ENCODE measurements at regions not wholly inside any gene's neighbourhood (a gene's known extent, or its start where the extent isn't known, plus 50 kb on each side); places are given as distances from the start of the nearest gene placed in this dataset.
"Not testable (repeated sequence)": the region's sequence is repeated elsewhere in the genome, so short reads cannot be mapped to it uniquely, and the experiment has no call there.

DNA sequence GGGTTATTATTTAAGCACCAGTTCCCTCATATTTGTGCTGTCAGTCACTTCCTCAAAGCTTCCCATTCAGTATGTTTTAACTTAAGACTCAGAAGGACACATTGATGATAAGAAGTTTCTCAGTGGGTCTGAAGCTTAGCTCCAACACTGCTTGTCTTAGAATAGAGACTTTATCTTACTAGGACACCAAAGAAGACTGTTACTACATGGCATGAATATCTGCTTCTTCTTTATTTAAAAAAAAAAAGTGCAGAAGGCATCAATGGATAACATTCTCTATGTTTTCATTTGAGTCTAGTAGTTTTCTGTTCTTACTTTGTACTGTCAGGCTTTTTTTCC lies 404.2 kb downstream of the DAD1 start:
- DNase-seq: no peak

DNA sequence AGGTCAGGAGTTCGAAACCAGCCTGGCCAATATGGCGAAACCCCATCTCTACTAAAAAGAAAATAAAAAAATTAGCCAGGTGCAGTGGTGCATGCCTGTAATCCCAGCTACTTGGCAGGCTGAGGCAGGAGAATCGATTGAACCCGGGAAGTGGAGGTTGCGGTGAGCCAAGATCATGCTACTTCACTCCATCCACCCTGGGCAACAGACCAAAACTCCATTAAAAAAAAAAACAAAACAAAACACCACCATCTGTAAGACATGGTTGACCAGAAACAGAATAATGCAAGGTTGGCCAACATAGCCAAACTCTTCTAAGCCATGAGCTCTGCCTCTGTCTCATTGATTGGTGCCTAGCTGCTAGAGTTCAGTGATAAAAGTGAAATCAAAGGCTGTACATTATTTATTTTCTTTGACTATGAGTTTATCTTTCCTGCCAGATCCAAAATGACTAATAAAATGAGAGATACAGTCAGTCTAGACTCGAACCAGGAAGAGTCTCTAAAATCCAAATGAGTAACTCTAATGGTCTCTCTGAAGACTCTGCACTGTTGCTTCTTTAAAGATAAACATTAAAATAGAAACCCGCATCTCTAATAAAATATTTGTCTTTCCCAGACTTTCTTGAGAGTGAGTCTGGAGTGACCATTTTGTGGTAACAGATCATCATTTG lies 404.7 kb downstream of the DAD1 start:
- DNase-seq: no peak

DNA sequence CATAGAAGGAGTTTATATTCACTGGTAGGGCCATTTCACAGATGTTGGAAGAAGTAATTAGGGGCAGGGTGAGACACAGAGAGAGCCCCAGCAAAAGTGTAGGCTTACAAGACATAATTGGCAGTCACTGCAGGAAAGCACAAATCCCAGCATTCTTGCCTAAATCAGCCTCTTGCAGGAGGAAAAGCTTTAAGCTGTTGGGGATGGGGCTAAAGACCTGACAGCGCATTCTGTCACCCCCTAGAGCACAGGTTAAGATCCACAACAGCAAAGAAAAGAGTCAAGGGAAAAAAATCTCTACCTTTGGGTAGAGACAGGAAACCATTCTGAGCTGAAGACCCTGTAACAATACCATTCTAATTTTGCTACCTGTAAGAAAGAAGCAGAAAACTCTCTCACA lies 409.0 kb downstream of the DAD1 start:
- no peak for DNase-seq

DNA sequence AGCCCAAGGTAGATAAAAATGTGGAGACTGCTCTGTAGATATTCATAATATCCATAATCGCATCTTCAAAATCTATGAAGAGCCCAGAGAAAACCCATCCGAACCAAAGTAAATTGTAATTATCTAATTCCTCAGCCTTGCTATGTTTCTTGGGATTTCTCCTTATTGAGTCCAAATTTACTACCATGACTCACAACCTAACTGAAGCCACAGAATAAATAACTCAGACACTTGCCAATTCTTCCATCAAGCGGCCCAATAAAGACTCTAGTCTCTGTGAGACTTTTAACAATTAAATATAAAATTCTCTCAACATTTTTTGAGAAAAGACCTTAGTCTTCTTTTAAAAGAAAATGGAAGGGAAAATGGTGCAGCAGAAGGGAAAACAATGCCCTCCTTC lies 409.8 kb downstream of the DAD1 start:
- no peak for DNase-seq

DNA sequence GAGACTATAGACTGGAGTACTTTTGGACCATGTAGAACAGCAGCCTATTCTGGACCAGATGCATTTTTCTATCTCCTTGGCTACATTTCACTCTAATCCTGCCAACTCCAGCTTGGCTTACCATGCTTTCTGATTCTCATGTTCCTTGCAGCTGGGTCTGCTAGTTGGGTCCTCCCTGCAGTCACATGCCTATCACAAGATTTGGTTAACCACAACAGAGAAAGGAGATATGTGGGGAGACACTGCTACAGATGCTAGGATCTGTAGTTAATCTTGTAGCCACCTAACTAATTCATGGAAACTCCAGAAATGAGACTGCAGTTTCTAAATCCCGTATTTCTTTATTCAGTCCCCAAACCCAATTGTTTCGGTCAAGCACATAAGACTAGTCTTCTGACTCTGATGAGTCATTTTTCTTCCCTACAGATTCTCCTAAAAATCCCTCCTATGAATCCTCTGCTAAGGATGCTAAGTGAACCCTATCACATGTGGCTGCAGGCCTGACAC lies 410.6 kb downstream of the DAD1 start:
- DNase-seq: no peak

GRCh38 chr14:22177870-22178269 lies 411.2 kb downstream of the DAD1 start:
- no peak for DNase-seq

DNA sequence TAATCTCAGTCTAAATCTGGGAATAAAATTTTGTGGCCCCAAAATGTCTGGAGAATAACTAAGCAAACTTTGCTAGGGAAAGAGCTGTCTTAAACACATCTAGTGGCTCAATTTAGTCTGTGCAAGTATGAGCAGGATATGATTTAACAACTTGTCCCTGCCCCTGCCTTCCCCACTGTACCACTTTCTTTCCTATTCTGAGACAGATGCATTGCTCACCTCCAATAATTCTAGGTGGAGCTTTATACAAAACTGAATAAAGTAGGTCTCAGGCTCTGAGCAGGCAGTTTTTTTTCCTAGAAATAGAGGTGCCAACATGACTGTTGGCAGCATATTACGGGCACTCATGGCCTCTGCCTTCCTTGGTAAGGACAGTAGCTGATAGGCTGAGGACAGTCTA lies 412.1 kb downstream of the DAD1 start:
- no peak for DNase-seq

GRCh38 chr14:22175278-22175558 lies 413.8 kb downstream of the DAD1 start:
- DNase-seq: not testable (repeated sequence)

DNA sequence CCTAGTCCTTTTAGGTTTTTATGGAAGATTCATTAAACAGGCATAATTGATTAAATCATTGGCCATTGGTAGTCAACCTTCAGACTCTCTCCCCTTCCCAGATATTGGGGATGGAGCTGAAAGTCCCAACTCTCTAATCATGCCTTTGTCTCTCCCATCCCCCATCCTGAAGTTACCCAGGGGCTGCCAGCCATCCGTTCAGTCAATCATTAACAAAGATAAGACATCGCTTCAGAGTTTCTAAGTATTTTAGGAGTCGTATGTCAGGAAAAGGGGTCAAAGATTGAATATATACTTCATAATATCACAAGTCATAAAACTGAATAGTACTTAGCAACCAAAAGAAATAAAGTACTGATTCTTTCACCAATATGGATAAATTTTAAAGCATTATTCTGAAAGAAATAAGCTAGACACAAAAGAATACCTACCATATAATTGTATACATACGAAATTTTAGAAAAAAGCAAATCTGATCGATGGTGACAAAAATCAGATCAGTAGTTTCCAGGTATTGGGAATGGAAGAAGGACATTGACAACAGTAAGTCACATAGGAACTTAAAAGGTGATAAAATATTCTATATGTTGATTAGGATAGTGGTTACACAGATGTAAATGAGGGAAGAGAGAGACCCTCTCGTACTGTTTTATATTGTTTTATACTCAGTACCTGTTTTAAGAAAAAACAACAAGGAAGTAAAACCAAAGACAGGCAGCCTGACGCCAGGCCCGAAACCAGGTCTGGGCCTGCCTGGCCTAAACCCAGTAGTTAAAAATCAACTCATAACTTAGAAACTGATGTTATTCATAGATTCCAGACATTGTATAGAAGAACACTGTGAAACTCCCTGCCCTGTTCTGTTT lies 414.4 kb downstream of the DAD1 start:
- DNase-seq: no peak

DNA sequence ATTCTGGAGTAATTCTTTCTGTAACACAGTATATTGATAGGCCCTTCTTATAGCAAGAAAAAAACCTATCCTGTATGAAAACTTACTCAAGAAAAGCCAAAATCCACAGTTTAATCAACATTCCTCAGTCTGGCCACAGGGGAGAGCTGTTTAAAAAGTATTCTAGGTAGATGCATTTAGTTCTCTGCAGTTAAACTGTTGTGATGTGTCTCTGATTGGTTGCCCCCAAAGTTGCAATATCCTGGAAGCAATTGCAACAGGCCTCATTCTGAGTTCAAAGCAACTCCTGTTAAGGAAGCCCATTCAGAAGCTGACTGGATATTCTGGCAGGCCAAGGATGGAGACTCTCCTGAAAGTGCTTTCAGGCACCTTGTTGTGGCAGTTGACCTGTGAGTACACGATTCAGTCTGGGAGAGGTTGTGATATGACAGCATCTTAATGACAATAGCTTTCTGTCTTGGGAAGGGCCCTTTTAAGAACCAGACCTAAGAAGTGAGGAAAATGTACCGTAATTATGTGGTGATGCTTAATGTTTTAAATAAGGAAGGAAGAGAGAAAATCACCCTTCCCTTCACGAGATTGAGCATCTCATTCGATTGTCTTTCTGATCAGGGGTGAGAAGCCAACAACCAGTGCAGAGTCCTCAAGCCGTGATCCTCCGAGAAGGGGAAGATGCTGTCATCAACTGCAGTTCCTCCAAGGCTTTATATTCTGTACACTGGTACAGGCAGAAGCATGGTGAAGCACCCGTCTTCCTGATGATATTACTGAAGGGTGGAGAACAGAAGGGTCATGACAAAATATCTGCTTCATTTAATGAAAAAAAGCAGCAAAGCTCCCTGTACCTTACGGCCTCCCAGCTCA lies 420.7 kb downstream of the DAD1 start:
- no peak for DNase-seq

GRCh38 chr14:22164616-22165015 lies 424.4 kb downstream of the DAD1 start:
- no peak for DNase-seq

DNA sequence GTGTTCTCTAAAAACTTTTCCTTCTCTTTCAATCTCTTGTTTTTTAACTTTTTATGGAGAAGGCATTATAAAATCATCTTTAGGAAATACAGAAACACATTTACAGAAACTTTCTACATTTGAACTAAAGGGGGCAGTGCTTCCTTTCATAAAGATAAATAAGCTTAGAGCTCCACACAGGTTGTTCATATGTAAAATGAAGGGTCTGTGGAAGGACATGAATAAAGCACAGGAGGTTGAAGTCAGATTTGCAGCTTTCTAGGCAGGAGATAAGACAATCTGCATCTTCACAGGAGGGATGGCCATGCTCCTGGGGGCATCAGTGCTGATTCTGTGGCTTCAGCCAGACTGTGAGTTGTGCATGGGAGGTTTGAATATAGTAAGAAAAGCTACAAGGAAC lies 426.0 kb downstream of the DAD1 start:
- DNase-seq: peak; percentile 44

- DNase-seq: peak; percentile 84
These were observed 429.1 kb downstream of the DAD1 start for GRCh38 chr14:22159957-22160356.

DNA sequence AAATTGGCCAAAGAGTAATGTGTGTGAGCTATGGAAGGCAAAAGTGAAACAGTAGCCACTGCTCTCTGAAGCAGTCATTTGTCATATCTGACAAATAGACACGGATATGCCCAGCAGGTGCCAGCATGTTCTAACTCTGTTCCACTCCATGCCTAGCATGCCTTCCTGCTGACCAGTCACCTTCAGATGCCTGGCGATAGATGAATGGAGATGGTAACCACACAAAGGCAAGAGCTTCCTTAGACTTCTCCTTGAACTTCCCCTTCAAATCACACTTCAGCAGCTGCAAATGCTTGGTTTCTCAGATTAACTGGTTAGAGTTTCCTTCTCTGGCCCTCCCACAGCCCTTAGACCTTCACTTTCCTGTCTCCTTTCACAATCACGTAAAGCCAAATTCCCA lies 429.9 kb downstream of the DAD1 start:
- DNase-seq: peak; percentile 7

- no peak for DNase-seq
These were observed 430.5 kb downstream of the DAD1 start for GRCh38 chr14:22158560-22158959.

GRCh38 chr14:22155571-22155970 lies 433.5 kb downstream of the DAD1 start:
- DNase-seq: no peak

- DNase-seq: no peak
These were observed 436.1 kb downstream of the DAD1 start for GRCh38 chr14:22152903-22153302.

- peak; percentile 3 for DNase-seq
These were observed 436.7 kb downstream of the DAD1 start for GRCh38 chr14:22152161-22152870.

DNA sequence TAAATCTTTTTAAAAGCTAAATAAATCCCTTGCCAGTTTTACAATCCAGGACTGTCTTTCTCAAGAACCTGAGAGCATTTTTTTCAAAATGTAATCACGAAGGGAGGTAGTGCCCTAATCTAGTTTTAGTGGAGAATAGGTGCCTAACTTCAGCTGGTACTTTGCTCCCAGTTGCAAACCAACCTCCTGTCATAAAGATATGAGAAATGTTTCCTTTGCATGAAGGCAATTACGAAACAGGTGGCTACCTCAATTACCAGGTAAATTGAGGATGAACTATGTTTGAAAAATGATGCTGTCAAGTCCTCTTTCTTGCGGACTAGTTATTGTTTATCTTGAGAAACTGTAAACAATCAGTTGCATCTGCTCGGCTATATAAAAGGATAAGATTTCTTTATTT lies 437.9 kb downstream of the DAD1 start:
- no peak for DNase-seq

DNA sequence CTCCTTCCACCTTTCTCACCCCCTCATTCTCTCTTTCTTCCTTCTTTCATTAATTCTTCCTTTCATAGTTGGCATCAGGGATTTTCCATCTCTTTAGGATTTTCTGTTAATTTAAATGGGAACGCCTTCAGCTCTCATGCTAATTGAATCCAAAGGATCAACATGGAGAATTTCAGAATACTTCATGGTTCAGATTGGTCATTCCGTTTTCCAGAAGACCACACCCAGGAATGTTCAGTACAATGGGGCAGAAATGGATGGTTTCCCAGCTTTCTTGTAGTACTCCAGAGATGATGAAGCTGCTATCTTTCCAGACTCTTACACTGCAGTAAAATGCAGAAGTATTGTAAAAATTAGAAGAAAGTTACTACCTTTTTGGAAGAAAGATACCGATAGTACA lies 440.0 kb downstream of the DAD1 start:
- DNase-seq: no peak

DNA sequence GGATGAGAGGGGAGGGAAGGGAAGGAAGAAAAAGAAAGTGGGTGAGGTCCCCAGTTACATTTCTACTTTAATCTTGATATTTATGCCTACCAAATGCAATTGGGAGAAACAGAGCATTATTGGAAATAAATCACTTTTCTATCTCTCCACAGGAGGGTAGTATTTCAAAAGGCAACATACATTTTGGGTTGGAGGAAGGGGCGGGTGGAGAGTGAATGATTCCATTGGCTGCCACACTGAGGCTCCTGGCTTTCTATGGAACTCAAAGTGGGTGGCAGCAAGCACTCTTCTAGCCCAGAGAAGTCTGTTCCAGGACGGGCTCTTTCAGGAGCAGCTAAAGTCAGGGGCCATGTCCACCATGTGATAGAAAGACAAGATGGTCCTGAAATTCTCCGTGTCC lies 441.3 kb downstream of the DAD1 start:
- DNase-seq: no peak

GRCh38 chr14:22143363-22143762 lies 445.7 kb downstream of the DAD1 start:
- DNase-seq: no peak

GRCh38 chr14:22140633-22141032 lies 448.4 kb downstream of the DAD1 start:
- DNase-seq: no peak
